ENCODE measurements at regions not wholly inside any gene's neighbourhood (a gene's known extent, or its start where the extent isn't known, plus 50 kb on each side); places are given as distances from the start of the nearest gene placed in this dataset.

GRCh38 chr4:41883988-41884734, 51.1 kb upstream of the TMEM33 start:
- DNase-seq, result no peak

DNA sequence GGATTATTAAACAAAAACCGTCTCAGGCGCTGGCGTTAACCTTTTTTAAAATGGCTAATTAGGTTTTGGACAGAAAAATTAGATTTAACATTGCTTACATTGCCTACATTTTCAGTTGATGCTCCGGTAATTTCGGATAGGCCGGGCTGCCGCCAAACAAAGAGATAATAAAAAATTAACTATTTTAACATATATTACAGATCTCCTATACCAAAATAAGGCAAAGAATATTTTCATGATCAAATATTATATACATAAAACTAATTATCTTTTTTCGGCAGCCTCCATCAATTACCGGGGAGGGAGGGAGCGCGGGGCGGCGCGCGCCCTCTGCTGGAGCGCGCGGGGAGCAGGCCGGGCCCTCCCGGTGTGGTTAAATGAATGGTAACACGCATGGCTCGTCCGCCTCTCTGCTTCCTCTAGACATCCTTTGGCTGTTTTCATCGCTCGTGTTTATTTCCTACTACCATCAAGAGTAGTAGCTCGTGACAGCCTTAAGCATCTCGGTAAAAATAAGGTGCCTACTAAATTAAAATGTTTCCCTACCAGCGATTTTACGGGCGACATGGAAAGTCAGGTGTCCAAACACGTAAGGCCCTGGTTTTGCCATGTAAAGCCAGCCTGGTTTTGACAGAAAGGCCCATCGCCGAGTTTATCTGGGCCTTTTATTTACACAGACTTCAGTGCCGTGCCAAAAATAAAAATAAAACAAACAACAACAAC, 52.4 kb upstream of the TMEM33 start:
- DNase-seq, result peak; percentile 36

GRCh38 chr4:41881981-41882624, 53.1 kb upstream of the TMEM33 start:
- DNase-seq, result no peak

- no peak for DNase-seq
These were observed 54.1 kb upstream of the TMEM33 start for GRCh38 chr4:41880840-41881831.

GRCh38 chr4:41880022-41880837, 55.0 kb upstream of the TMEM33 start:
- DNase-seq, result no peak

- no peak for DNase-seq
These were observed 55.7 kb upstream of the TMEM33 start for GRCh38 chr4:41879552-41879951.

DNA sequence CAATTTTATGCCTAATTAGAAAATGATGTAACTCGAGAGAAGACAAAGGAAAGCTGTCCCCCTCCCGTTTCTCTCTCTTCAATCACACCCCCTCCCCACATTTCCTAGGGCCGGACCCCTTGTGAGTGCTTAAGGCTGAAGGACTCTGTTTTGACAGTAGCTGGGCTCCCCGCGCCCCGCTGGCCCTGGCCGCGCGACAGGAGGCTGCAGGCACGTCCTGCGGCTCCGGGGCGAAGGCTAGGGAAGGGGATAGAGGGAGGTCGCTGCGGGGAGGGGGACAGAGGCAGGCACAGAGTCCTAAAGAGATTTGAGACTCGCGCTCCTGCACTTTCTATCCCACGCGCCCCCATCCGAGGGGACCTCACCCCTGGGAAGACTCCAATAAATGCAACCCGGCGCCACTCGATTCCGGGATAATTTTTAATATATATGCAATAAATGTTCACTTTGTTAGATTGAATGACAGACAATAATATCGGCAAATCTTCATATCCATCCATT, 56.2 kb upstream of the TMEM33 start:
- DNase-seq, result no peak

GRCh38 chr4:41878170-41878969, 56.9 kb upstream of the TMEM33 start:
- DNase-seq, result no peak

DNA sequence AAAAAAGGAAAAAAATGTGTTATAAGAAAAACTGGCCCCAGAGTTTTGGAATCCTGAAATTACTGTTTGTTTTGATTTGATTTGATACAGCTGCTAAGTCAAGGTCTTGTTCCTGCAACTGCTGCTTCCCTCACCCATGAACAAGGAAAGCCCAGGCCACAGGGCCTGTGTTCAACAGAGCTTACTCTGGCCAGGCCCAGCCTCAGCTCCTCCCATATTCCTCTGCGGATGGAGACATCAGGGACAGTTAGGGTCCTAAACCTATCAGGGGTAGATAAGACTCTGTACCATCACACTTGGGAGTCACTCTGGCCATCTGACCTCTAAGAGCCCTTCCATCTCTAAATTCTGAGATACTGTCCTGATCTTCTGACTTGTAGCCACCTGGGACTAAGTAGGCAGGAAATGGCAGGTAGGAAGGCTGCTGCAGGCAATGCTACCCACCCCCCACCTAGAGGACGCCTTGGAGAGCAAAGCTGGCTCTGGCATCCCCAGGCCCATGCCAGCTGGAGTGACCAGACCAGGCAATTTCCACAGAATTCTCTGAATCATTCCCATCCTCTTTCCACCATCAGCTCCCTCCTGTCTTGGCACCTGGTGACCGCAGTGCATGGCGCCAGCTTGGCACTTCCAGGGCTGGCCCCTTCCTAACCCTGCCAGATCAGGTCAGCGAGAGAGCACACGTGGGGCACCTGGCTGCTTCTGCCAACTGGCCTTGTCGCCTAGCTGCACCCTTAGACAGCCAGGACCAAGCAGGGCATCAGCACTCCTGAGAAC, 58.0 kb upstream of the TMEM33 start:
- no peak for DNase-seq

- no peak for DNase-seq
These were observed 60.4 kb upstream of the TMEM33 start for GRCh38 chr4:41874873-41875272.

DNA sequence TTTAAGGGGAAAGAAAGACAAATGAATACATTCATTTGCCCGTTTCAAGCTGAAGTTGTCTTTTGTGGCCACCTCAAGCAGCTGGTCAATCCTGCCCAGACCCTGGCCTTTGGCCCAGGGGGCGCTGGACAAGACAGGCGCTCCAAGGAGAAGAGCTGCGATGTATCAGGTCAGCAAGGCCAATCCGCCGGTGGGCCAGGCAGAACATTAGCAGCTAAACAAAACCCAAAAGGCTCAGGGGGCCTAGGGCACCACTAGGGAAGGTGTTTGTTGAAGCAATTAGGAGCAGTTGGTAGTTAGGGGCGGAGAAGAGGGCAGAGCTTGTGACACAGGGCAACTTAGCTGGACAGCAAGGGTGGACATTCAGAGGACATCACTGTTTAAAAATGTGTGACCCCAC, 60.8 kb upstream of the TMEM33 start:
- DNase-seq, result no peak

DNA sequence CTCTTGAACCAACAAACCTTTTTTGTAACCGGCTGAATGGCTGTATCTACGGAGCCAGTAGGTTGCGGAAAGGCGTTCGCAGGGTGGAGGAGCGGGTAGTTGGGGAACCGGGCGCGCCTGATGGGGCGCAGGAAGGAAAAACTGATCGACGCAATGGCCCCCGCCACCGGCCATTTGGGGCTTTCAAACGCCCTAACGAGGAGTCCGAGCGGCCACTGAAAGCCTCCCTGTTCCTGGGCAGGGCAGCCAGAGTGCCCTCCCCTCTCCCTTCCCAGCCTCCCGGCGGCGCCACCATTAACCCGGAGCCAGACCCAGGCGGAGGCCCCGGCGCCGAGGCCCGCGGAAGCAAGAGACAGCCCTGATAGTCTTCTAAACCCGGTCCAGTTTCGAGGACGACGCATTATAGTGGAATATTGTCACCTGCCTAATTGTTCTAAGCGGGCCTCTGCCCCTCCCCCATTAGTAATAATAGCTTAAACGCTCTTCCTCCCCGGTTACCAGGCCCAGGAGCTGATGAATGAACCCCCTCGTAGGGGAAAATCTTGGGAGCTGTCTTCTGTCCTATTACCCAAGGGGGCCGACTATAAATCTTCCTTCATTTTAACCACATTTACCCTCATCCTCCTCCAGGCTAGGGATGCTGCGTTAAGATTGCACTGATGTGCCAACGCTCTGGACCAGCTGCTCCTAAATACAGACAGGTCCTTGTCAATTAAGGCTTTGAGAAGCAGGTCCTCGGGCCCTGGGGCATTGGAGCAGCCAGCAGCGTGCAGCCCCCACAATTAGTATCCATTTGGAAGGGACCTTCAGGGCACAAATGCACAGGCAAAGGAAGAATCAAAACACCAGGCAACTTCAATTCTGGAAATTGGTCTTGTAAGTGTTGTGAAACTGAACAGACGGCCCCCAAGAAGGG, 61.6 kb upstream of the TMEM33 start:
- DNase-seq, result no peak

- no peak for DNase-seq
These were observed 65.2 kb upstream of the TMEM33 start for GRCh38 chr4:41870035-41870434.

- DNase-seq, result no peak
These were observed 68.2 kb upstream of the TMEM33 start for GRCh38 chr4:41866799-41867677.

- no peak for DNase-seq
These were observed 69.0 kb upstream of the TMEM33 start for GRCh38 chr4:41865981-41866798.

GRCh38 chr4:41865306-41865980, 69.8 kb upstream of the TMEM33 start:
- no peak for DNase-seq

Data from hematopoietic multipotent progenitor cell treated with erythropoietin and hydrocortisone succinate and interleukin-3 and kit ligand, for 8 days (in vitro differentiated cells).